ENCODE measurements at regions not wholly inside any gene's neighbourhood (a gene's known extent, or its start where the extent isn't known, plus 50 kb on each side); places are given as distances from the start of the nearest gene placed in this dataset.
"Not testable (repeated sequence)": the region's sequence is repeated elsewhere in the genome, so short reads cannot be mapped to it uniquely, and the experiment has no call there.

DNA sequence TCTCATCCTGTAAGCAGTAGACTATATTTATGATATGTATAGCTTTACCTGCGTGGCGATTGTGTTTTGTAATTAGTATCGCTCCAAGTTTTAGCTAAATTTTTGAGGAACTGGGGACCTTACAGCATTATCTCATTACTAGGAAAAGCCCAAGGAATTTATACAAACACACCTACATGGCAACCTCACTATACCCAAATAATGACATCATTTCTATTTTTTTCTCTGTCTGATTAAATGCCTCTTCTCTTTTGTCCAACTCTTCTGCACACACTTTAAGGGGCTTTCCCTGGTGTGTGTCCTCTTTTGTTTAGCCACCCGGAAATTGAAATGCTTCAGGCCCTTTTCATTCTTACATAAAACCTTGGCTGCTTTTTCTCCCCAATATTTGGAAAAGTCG lies 82.9 kb upstream of the EXOC2 start (continued):
- no peak for TF ChIP-seq TCF12 (IDR thresholded peaks at IDR 0.05)
- TF ChIP-seq FOXJ3 (CRISPR knock-in tag; IDR thresholded peaks at IDR 0.05) = no peak
- no peak for TF ChIP-seq RFX5 (IDR thresholded peaks at IDR 0.05; ENCODE audit: low read length)
- TF ChIP-seq RXRA (IDR thresholded peaks at IDR 0.05; ENCODE audit: borderline replicate concordance, low read depth) = no peak

DNA sequence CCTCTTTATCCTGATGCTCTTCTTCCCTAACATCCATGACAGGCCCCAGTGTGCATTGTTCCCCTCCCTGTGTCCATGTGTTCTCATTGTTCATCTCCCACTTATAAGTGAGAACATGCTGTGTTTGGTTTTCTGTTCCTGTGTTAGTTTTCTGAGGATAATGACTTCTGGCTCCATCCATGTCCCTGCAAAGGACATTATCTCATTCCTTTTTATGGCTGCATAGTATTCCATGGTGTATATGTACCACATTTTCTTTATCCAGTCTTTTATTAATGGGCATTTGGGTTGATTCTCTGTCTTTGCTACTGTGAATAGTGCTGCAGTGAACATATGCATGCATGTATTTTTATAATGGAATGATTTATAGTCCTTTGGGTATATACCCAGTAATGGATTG lies 78.7 kb upstream of the EXOC2 start:
- peaks cover 11% of the 10 kb centered on the region; the same call in 1 of the 2 replicates for H3K27me3 ChIP-seq (ENCODE audit: insufficient read depth)
- H3K79me2 ChIP-seq (ENCODE audit: insufficient read depth); H3K27ac ChIP-seq (ENCODE audit: low read depth in 2 of 2, low read length in 1 of 2); H3K4me2 ChIP-seq; H3K4me1 ChIP-seq (ENCODE audit: control insufficient read depth in 1 of 2, insufficient read depth in 2 of 2, low read depth in 1 of 2, low read length in 1 of 2); H3K4me3 ChIP-seq (ENCODE audit: low read depth in 2 of 2, low read length in 1 of 2); H3K9me3 ChIP-seq; POLR2A ChIA-PET; DNase-seq; H3F3A ChIP-seq (replicated peaks; ENCODE audit: insufficient read depth); H4K20me1 ChIP-seq (ENCODE audit: insufficient read depth); H3K9ac ChIP-seq; H3K36me3 ChIP-seq (replicated peaks in 1 of 2; ENCODE audit: control insufficient read depth in 1 of 2, insufficient read depth in 2 of 2, low read length in 1 of 2); CTCF ChIA-PET; H2AFZ ChIP-seq (ENCODE audit: low read depth); H3K9me2 ChIP-seq: not testable (repeated sequence)

DNA sequence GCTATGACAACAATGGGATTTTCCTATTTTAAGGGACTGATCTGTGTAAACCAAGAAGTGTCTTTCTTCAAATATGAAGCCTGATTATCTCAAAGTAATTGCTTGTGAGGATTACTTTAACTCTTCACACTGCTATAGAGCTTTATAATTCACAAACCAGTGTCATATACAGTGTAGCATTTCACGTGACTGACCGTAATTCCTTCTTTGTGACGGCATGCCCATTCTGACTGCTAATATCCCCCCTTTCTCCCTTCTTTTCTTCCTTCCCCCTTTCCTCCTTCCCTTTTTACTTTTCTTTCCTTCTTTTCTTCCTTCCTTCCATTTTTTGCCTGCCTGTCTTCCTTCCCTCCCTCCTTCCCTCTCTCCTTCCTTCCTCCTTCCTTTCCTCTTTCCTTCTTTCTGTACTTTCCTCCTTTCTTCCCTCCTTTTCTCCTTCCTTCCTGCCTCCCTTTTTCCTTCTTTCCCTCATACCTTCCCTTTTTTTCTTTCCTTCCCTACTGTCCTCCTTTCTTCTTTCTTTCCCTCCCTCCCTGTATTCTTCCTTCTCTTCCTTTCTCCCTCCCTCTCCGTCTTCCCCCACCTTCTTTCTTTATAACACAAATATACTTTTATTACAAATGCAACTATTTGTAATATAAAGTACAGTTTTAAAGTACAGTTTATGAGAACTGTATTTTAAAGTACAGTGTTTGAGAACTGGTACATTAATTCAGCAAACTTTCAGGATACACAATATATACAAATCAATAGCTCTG lies 75.0 kb upstream of the EXOC2 start:
- Histone ChIP-seq H3K36me3 (replicated peaks in 1 of 2; ENCODE audit: control insufficient read depth in 1 of 2, insufficient read depth in 2 of 2, low read length in 1 of 2) (no peaks in the 10 kb centered on the region), H3K27ac (ENCODE audit: low read depth in 2 of 2, low read length in 1 of 2) (no peak overlapping the region), H3K4me1 (ENCODE audit: control insufficient read depth in 1 of 2, insufficient read depth in 2 of 2, low read depth in 1 of 2, low read length in 1 of 2) (no peaks in the 10 kb centered on the region), H3K79me2 (ENCODE audit: insufficient read depth) (no peaks in the 10 kb centered on the region), H3K4me2 (no peak overlapping the region), H4K20me1 (ENCODE audit: insufficient read depth) (no peaks in the 10 kb centered on the region), H3K4me3 (ENCODE audit: low read depth in 2 of 2, low read length in 1 of 2) (no peak overlapping the region), H3K27me3 (ENCODE audit: insufficient read depth) (peaks cover 27% of the 10 kb centered on the region), H2AFZ (ENCODE audit: low read depth) (no peak overlapping the region), H3K9ac (no peak overlapping the region), H3K9me3 (no peaks in the 10 kb centered on the region), H3F3A (replicated peaks; ENCODE audit: insufficient read depth) (no peaks in the 10 kb centered on the region), H3K9me2 (no peaks in the 10 kb centered on the region)
- 10% methylated on average over 4 of the region's 4 CpGs for WGBS (ENCODE audit: low lambda C conversion rate)
- CTCF ChIA-PET = interaction anchor here (1.3 kb wide), 1 partner anchor 46 kb away, joined by 3 read pairs; no protein-coding TSS in a partner anchor
- POLR2A ChIA-PET = no interaction called here
- TF ChIP-seq GATA2 (CRISPR knock-in tag; IDR thresholded peaks at IDR 0.05) = no peak
- TF ChIP-seq RFX5 (IDR thresholded peaks at IDR 0.05; ENCODE audit: low read length) = no peak
- no peak for TF ChIP-seq ELF1 (IDR thresholded peaks at IDR 0.05)
- no peak for TF ChIP-seq YY1 (IDR thresholded peaks at IDR 0.05; ENCODE audit: low read depth)
- TF ChIP-seq ZBTB33 (IDR thresholded peaks at IDR 0.05; ENCODE audit: borderline replicate concordance, low read depth) = no peak
- no peak for TF ChIP-seq MAX (IDR thresholded peaks at IDR 0.05; ENCODE audit: low read depth)
- TF ChIP-seq, protein P1, sequence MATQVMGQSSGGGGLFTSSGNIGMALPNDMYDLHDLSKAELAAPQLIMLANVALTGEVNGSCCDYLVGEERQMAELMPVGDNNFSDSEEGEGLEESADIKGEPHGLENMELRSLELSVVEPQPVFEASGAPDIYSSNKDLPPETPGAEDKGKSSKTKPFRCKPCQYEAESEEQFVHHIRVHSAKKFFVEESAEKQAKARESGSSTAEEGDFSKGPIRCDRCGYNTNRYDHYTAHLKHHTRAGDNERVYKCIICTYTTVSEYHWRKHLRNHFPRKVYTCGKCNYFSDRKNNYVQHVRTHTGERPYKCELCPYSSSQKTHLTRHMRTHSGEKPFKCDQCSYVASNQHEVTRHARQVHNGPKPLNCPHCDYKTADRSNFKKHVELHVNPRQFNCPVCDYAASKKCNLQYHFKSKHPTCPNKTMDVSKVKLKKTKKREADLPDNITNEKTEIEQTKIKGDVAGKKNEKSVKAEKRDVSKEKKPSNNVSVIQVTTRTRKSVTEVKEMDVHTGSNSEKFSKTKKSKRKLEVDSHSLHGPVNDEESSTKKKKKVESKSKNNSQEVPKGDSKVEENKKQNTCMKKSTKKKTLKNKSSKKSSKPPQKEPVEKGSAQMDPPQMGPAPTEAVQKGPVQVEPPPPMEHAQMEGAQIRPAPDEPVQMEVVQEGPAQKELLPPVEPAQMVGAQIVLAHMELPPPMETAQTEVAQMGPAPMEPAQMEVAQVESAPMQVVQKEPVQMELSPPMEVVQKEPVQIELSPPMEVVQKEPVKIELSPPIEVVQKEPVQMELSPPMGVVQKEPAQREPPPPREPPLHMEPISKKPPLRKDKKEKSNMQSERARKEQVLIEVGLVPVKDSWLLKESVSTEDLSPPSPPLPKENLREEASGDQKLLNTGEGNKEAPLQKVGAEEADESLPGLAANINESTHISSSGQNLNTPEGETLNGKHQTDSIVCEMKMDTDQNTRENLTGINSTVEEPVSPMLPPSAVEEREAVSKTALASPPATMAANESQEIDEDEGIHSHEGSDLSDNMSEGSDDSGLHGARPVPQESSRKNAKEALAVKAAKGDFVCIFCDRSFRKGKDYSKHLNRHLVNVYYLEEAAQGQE (IDR thresholded peaks at IDR 0.05; ENCODE audit: low read depth, low read length) = no peak
- DNase-seq = no peak

Data from SK-N-SH (cell line).